HuH-7.5 (cell line): ENCODE measurements at regions not wholly inside any gene's neighbourhood (a gene's known extent, or its start where the extent isn't known, plus 50 kb on each side); places are given as distances from the start of the nearest gene placed in this dataset.
A peak's percentile ranks its signal among the peaks of the same experiment; 100 is the strongest.
"Not testable (repeated sequence)": the region's sequence is repeated elsewhere in the genome, so short reads cannot be mapped to it uniquely, and the experiment has no call there.

Experiments used
- DNase-seq: peaks from one replicate; pipeline ENCODE4 v3.0.0; 2011; ENCODE audit warnings: low spot score

DNA sequence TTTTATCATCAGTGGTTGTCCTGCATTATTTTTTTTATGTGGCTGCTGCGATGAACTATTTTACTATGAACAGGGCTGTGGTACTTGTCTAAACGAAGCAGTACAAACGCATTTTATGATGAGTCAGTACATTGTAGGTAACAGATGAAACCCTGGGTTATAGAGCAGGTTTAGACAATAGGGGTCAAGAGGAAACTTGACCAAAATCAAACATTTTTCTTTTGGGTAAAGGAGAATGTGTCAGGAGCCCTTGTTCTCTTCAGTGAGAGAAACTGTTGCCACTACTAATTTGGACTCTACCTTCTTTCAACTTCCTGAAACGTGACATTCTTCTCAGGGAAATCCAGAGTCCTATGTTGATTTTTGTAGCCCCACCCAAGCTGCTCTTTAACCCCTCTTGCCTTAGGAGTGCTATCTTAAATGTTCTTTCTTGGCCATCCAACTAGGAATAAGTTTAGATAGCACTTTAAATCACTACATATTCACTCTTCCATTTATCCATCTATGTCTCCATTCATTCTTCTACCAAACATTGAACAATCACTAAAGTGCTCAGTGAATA is 415.8 kb upstream of the NR3C2 start:
- no peak for DNase-seq

DNA sequence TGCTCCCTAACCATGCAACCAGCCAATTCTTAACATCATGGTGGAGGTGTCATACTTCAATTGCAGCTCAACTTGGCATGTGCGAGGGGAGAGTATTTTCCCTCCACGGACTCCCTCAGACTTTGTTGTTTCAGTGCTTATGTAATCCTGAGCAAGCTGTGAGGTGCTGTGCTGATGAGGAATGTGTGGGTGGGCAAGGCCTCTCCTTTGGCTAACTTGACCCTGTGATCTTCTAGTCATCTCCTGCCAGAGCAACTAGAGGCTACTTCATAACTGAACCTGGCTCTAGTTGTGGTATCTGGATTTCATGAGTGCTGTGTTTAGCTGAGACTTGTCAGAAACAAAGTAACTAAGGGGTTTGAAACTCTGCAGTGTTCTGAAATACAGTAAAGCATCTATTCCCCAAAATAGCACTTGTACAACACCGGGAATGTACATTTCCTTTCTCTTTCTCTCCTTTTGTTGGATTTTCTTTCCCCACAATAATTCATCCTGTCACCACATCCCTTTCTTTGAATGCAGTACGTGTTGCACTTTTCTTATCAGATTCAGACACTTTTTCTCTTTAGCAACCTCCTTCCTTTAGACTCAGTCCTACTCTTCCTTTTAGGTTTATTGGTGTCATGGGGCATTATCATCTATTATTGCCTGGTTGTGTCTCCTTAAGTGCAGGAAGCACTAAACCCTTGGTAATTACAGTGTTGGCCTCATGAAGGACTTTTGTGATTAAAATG is 415.2 kb upstream of the NR3C2 start:
- DNase-seq: no peak

DNA sequence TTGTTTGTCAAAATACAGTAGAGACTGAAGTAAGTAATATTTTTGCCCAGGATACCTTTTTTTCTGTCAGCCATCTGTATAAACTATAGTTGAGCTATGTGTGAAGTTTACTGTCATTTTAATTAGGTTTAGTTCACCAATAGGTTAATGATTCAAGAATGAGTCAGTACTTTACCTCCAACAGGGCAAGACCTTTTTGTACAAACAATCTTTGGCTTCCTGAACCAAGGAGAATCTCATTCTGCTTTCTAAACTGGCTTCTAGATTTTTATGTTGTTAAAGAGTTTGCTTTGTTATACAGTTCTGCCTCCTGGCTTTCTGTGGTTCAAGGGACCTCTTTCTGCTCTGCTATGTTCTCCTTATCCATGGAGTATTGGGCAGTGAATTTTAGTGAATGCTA is 412.0 kb upstream of the NR3C2 start:
- DNase-seq: no peak

DNA sequence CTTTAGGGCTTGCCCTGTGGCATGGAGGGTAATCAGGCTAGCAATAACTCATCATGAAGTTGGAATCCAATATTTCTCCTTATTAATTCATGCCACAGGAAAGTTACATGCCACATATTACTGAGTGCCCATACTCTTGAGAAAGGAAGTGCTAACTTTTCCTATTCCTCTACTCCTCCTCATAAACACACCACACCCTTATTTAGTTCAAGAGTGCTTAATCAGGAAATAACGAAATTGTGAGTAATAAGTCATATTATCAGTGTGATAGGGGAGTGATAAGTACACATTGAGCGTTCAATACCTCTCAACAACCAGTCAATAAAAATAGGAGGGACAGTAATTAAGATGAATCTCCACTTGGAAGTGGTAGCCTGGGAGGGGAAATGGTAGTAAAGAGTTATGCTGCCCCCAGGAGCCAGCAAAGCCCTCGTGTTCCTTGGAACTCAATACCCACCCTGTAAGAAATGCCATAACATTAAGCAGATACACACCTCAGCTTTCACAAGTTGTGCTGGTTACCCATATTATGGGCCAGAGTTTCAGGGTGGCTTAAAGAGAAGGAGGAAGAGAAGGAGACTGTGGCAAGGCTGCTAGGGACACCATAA is 410.0 kb upstream of the NR3C2 start:
- no peak for DNase-seq

DNA sequence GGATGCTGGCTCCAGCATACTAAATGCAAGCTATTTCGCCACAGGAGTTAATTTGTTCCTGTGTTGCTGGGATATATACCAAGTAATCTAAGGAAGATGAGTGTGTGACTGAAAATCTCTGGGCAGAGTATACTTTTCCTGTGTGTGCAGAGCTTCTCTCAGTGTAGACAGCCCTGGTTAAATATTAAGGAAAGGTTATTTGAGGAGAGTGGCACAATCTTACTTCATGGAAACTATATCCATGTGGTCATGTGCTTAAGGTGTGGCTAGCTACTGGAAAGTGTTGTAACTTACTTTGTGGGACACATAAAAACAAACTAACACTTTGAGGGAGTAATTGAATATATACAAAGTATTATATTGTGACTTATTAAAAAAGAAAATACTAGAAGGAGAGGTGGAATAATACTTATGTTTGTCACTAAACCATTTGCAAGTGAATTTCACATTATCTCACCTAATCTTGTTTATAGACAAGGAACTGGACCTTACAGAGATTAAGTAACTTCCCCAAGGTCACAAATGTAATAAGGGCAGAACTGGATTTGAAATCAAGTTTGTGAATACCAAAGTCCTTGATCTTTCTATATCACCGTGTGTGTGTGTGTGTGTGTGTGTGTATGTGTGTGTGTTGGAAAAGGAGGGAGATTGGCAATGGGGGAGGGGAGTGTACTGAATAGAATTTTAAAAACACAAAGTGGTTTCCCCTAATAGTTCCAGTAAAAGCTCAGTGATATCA is 408.2 kb upstream of the NR3C2 start:
- peak; percentile 39 for DNase-seq

DNA sequence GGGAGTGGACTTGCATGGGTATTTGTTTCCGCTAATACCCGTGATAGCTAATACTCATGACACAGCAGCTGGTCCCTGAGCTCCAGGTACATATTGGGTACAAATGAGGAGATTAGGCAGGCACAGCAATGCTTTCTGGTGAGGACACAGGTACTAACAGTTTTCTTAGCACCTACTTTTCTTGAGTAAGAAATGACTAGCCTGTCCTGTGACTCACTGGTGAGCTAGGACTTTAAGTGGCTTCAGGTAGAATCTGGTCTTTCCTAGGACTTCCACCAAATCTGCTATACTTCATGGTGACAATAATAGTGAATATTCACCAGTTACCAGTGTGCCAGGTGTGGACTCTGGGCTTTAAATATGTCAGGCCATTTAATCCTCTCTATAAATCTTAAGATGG is 407.4 kb upstream of the NR3C2 start:
- DNase-seq: no peak

DNA sequence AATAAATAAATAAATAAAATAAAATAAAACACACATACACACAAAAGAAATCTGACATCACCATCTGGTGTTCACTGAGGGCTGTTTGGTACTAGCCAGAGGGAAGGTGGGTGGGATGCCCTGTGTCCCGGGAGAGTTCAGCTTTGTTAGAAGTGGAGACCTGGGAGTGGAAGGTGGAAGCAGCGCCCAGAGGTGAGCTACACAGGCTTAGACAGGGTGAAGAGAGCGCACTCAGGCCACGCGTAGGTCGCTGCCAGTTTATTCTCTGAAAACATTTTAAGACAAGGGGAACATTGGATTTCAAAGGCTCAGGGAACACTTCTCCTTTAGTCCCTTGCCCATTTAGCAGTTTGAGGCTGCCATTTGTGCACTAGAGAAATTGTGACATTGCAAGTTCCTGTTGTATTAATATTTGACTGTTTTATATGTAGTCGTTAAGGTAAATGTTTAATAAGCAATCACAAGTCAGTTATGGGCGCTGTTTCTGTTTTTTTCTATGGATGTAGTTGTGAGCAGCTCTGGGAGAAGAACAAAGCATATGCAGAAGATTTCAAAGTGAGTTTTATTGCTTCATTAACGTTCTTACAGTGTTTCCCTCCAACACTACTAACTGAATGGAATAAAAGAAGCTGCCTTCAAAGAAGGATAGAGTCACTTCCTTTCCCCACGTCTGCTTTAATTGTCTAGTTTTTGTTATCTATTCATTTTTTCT is 405.5 kb upstream of the NR3C2 start:
- DNase-seq: no peak

DNA sequence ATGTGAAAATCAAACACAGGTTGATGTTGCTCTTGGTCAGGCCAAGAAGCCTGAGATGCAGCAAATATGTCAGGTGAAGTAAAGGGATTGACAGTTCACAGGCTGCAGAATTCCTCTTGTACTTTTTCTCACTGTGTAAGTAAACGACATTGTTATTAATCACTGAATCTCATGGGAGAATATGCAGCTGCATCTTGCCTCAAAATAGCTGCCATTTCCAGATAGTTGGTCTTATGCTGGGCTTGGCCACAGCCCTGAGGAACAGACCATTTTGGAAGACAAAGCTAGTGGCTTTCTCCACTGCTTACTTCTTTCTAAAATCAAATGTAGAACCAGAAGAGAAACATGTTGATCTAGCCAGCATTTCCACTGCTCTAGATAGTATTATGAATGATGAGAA is 403.4 kb upstream of the NR3C2 start:
- DNase-seq: no peak

DNA sequence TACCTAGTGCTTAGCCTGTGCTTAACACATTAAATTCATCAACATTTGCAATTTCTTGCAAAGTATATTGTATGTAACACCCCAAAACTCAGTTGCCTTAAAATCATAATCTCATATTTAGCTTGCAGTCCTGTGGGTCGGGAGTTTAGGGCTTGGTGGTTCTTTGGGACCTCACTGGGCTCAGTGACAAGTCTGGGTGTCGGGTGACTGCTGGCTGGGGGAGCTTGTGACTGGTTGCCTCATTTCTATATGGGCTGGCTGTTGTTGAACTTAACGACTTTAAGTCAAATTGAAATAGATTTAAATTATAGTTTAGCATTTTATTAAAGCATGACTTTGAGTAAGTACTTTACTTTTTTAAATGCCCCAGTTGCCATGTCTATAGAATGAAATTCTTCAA is 401.4 kb upstream of the NR3C2 start:
- no peak for DNase-seq

DNA sequence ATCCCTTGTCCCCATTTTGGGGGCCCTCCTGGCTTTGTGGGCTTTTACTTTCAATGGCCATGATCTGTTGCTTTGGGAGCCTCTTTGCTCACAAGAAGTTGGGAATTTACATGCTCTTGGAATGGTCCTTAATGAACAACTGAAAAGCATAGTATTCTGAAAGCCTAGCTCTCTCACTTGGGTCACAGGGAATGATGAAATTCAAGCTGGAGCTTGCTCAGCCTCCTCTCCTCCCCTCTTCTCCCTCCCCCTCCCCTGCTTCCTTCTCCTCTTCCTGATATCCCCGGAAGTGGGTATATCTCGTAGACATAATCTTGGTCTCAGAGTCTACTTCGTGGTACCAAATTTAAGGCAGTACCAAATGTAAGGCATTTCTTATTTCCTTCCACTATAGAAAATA is 400.6 kb upstream of the NR3C2 start:
- DNase-seq: no peak

DNA sequence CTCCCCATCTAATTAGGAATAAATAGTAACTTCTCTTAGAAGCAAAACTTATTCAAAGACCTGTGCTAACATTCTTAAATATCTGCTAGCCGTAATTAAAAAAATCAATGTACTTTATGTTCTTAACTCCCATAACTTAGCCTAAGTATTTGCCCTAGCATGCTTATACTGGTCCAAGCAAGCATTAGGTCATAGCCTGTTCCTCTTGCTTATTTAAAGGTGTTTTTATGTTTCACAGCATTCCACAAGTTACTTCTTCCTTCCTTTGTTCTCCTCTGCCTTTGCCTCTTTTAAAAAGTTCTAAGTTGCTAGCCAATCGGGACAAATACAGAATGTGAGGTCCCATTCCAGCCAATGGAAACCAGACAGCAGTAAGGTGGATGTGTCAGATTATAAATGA is 395.4 kb upstream of the NR3C2 start:
- DNase-seq: not testable (repeated sequence)

DNA sequence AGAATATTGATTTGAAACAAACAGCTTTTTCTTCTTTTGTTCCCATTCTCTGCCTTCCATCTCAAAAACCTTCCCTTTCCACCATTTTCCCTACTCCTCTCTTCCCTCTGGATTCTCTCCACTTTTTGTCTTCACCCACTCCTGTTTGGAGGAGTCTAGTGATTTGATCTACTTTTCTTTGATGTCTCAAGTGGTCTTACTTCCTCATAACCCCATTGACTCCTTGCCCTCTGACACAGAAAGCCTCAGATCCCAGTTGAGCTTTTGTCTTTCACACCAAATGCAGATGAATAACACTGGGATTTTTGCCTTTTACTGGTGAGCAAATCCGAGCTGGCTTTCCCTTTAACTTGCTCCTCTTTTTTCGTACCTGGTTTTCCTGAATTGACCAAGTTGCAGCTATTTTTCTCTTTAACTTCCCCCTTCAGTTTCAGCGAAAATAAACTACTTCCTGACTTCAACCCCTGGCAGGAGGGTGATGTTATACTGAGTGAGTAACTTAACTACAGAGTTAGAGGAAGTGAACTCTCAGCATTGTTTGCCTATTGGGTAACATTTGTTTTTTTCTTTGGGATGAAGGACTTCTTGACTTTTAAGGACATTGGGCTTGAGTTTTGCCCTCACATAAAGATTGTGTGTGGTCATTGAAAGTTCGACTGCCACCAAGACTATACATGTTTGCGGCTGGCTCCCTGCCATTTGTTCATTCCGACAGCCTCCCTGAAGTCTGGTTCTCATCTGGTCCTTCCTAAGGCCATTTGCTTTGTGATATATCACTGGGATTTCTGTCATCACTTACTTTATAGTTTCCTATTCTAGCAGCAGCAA is 392.8 kb upstream of the NR3C2 start:
- DNase-seq: no peak

DNA sequence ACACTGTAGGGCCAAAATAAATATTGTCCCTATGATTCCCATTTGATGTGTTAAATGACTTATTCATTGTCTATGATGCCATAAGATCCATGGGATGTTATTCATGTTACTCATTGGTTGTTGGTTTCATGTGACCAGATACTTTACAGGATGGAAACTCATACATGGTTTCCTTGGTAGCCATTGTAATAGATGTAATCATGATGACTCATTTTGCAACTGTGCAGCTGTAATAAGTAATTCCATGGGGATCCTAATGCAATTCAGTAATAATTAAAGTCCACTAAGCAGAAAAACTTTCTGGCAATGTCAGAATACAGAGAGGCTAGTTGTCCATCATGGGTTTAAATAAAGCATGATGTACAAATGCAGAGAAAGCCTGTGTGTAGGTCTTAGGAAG is 389.7 kb upstream of the NR3C2 start:
- no peak for DNase-seq

DNA sequence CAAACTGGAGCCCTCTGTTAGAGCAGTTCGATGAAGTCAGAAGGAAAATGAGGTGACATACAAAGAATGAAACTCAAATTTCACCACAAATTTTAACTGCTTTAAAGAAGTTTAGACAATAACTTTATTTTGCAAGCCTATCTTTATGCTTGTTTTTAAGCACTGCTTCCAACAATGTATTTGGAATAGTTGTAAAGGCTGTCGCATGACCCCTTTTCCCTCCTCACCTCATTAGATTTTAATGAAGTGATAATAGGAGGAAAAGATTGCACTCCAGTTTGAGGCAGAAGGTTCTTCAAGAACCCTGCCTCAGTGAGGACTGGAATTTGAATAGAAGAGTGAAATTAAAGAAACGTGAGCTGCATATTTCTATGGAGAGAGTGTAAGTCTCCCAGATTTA is 386.1 kb upstream of the NR3C2 start:
- DNase-seq: no peak

DNA sequence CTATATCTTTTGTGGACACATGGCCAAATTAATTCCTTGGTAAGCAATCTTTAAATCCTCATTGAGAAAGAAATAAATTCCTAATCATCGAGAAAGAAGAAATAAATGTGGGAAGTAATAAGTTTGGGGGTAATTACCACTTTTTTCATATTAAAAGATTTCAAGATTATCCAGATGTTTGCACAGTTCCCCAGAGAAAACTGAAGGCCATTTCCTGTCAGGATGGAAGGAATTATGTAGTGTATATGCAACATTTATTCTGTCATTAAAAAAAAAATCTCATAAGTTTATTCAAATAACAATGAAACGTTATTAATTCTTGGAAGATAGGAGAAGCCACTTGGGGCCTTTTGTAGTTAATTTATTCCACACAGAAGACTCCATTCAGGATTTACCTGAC is 385.6 kb upstream of the NR3C2 start:
- no peak for DNase-seq

DNA sequence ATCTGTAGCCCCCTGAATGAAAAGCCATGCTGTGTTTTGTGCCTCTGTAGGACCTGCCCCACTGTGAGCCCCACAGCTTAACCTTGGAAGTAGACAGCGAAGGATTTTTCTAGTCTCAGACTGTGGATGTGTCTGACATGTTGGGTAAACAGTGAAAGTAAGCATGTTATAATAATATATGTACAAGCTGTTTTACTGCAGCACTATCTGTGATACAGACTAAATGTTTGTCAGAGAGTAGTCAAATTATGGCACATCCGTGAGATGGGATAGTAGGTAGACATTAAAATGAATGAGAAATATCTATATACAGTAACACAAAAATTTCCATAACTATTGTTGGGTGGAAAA is 381.2 kb upstream of the NR3C2 start:
- no peak for DNase-seq

DNA sequence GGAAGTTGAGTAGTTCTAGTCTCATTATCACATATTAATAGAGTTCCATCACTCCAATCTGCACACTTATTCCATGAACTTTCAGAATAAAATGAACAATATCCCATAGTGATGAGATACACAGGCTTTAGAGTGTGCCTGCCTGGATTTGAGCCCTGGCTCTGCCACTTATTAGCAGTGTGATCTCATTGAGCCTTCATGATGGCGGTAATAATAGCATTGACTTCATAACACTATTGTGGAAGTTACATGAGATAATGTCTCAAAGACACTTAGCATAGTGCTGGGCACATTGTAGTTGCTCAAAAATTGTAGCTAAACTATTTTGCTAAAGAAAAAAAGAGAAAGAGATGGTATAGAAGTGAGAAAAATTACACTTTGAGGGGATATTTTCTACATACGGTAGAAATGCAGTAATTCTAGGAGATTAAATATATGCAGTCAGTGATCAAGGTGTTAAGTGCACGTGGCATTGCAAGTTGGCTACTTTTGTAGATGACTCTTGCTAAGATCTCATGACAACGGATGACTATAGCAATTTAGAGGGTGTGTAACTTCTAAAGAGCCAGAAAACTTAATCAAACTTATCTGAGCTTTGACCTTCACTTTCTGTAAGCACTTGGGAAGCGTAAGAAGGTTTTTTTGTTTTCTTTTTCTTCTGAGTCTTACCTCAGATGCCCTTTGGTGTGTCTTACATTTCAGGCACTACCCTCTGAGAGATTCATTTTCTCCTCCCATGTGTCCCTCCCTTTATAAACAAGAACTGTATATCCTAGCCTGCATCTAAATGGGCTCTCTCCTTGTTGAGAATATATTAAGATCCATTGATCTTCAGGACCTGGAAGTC is 380.6 kb upstream of the NR3C2 start:
- DNase-seq: no peak

DNA sequence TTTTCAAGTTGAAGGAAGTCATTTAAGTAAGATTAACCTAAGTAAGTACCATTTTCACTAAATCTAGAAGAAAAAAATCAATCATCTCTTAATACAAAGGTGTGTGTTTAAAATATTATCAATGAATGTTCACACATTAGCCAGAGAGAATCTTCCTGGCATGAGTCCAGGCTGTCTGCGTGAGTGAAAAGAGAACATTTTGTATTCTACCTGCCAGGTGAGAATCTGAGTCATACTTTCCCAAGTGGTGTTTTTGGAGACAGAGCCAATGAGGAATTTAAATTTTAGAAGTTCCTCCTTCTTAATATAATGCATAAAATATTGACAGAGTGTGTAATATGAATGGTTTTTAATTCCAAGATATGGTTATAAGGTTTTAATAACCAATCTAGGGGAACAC is 371.8 kb upstream of the NR3C2 start:
- no peak for DNase-seq

DNA sequence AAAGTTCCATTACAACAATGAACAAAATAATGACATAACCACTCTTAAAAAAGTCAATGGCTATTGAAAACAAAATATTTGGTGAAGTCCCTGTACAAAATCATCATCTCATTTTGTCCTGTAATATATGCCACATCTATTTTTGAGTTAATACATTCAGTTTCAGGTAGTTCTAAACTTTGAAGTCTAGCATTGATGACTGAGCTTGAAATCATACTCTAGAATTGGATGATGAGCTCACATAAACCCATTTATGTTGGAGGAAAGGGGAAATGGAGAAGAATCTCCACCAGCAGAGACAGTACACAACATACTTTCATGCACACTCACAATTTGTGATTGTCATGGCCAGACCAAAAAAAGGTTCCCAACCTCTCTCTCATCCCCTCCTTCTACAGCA is 371.1 kb upstream of the NR3C2 start:
- DNase-seq: no peak

DNA sequence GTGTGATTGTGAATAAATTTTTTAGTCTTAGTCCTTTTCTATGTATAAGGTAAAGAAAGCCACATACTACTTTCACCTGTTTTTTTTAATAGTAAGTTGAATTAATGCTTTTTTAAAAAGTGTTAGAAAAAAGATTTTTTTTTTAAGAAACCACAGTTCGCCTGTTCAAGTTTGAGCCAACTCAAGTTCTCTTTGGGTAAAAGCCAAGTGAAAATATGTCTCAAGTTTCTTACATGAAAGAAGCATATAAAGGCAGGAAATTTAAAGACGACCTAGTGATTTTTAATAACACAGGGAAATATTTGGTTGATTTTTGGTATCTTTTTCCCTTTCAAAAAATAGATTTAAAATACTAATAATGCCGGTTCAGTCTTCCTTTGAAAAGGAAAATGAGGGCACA is 369.9 kb upstream of the NR3C2 start:
- no peak for DNase-seq

DNA sequence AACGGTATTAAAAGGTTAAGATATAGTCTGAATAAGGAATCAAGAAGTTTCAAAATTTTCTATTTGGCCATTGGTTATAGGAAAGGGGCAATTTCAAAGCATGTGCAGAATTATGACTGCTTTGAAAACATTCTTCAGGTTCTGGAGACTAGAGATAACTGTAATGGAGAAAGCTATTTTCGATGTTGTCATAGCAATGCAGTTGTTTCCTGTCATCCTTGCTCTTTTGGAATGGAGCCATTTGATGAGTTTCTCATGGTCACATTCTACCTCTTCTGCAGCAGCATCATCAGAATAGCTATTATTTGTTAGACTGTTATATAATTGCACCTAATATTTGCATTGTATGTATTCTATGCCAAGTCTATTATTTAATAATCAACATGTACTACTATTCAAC is 368.2 kb upstream of the NR3C2 start:
- DNase-seq: no peak
